CD4-positive, CD25-positive, alpha-beta regulatory T cell (primary cell): ENCODE measurements at regions not wholly inside any gene's neighbourhood (a gene's known extent, or its start where the extent isn't known, plus 50 kb on each side); places are given as distances from the start of the nearest gene placed in this dataset.
A peak's percentile ranks its signal among the peaks of the same experiment; 100 is the strongest.

Experiments used
- ATAC-seq, 2 donors: fragments of 150-1000 bp; cut with Tn5 transposase; one replicate each; pipeline ENCODE4 v1.10.0; 2021; ENCODE audit warnings: low read depth in 2 of 2, moderate number of reproducible peaks in 2 of 2, moderate library complexity in 1 of 2
- DNase-seq, 3 donors: peaks; one replicate each; pipeline versions ENCODE4 v3.0.0 to v3.0.0-alpha.2; 2012 to 2022; ENCODE audit warnings: mixed read lengths in 1 of 3
- H3K27ac ChIP-seq: one replicate; pipeline ENCODE4 v1.7.0; 2013; ENCODE audit warnings: mild to moderate bottlenecking, low read length; ENCODE audit not compliant: insufficient read depth, poor library complexity, severe bottlenecking
- H3K27me3 ChIP-seq: one replicate; pipeline ENCODE4 v1.7.0; 2013; ENCODE audit warnings: low read length; ENCODE audit not compliant: control insufficient read depth, insufficient read depth
- H3K36me3 ChIP-seq: one replicate; pipeline ENCODE4 v1.7.0; 2013; ENCODE audit warnings: mild to moderate bottlenecking, low read length, moderate library complexity; ENCODE audit not compliant: control insufficient read depth, insufficient read depth
- H3K4me1 ChIP-seq: 2 replicates; pipeline ENCODE4 v1.7.0; 2013; ENCODE audit warnings: mild to moderate bottlenecking, low read length; ENCODE audit not compliant: insufficient read depth, control insufficient read depth, poor library complexity, severe bottlenecking
- H3K4me3 ChIP-seq: one replicate; pipeline ENCODE4 v1.7.0; 2013; ENCODE audit warnings: low read depth, mild to moderate bottlenecking, low read length, moderate library complexity
- H3K9me3 ChIP-seq, 2 experiments: 1 replicate in 1 of 2; 2 replicates in 1 of 2; pipeline ENCODE4 v1.7.0; 2013; ENCODE audit warnings: low read length in 2 of 2, mild to moderate bottlenecking in 1 of 2, moderate library complexity in 1 of 2; ENCODE audit not compliant: control insufficient read depth in 2 of 2
- H3K27ac Mint-ChIP-seq, 3 donors: one replicate each; pipeline ENCODE4 v1.8.0; 2020 to 2022; ENCODE audit warnings: mild to moderate bottlenecking in 3 of 3, mixed read lengths in 3 of 3, moderate library complexity in 2 of 3
- H3K27me3 Mint-ChIP-seq: one replicate; pipeline ENCODE4 v1.8.0; 2022; ENCODE audit warnings: mild to moderate bottlenecking, mixed read lengths
- H3K36me3 Mint-ChIP-seq: one replicate; pipeline ENCODE4 v1.8.0; 2020; ENCODE audit warnings: mixed read lengths
- H3K4me1 Mint-ChIP-seq, 4 donors: one replicate each; pipeline ENCODE4 v1.8.0; 2020 to 2022; ENCODE audit warnings: mixed read lengths in 4 of 4, mild to moderate bottlenecking in 1 of 4
- H3K4me3 Mint-ChIP-seq, 4 donors: one replicate each; pipeline ENCODE4 v1.8.0; 2020 to 2022; ENCODE audit warnings: mild to moderate bottlenecking in 4 of 4, mixed read lengths in 4 of 4, moderate library complexity in 3 of 4
- H3K9me3 Mint-ChIP-seq, 7 donors: one replicate each; pipeline ENCODE4 v1.8.0; 2020 to 2022; ENCODE audit warnings: mixed read lengths in 7 of 7, mild to moderate bottlenecking in 3 of 7, moderate library complexity in 2 of 7

DNA sequence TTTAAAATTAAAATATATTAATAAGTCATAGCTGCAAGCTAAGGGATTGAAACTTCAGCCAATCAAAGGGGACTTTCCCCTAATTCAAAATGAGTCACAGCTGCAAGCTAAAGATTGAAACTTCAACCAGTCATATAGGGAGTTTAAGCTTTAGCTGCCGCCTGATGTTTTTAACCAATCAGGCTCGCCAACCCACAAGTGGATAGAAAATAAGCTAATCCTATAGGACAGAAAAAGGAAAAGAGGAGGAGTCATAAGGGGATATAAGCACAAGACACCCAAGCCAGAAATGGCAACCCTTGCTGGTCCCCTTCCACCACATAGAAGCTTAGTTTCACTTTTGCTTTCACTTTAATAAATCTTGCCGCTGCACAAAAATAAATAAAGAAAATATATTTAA, 1154.6 kb downstream of the GALC start:
- no peaks in the 10 kb centered on the region for H3K36me3 Mint-ChIP-seq
- DNase-seq (no peak), ATAC-seq (no peak)
- Histone ChIP-seq H3K27ac (no peak overlapping the region), H3K36me3 (no peaks in the 10 kb centered on the region), H3K4me1 (no peaks in the 10 kb centered on the region), H3K9me3 (no peaks in the 10 kb centered on the region), H3K4me3 (no peak overlapping the region), H3K27me3 (no peaks in the 10 kb centered on the region)
- H3K27me3 Mint-ChIP-seq, result no peaks in the 10 kb centered on the region
- no peaks in the 10 kb centered on the region for H3K4me1 Mint-ChIP-seq
- H3K4me3 Mint-ChIP-seq, result no peak overlapping the region
- peaks cover 0 to 15% (median 8%) of the 10 kb centered on the region in 7 donors for H3K9me3 Mint-ChIP-seq
- H3K27ac Mint-ChIP-seq, result no peak overlapping the region

DNA sequence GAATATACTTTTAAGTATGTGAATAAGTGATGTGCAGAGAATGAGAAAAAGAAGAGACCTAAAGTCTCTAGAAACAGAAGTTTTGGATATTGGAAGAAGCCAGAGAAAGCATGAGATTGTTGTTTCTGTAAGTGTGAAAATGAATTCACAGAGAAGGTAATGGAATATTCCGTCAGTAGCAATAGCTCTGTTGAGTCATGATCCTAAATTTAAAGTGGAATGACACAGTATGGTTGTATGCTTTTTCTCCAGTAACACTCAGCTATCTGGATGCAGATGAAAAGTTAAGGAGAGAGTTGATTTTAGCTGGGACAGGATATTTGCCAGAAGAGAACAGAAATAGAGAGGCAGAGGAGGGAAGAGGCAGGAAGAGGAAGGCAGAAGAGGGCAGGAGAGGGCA, 1166.3 kb downstream of the GALC start:
- Histone ChIP-seq H3K27me3 (no peaks in the 10 kb centered on the region), H3K27ac (no peak overlapping the region), H3K4me3 (no peak overlapping the region), H3K4me1 (no peaks in the 10 kb centered on the region), H3K36me3 (no peaks in the 10 kb centered on the region), H3K9me3 (peaks cover 0 to 2% of the 10 kb centered on the region in 2 experiments)
- no peak overlapping the region for H3K27ac Mint-ChIP-seq
- H3K9me3 Mint-ChIP-seq, result peaks cover 2 to 27% (median 12%) of the 10 kb centered on the region in 7 donors
- no peaks in the 10 kb centered on the region for H3K27me3 Mint-ChIP-seq
- DNase-seq (no peak), ATAC-seq (no peak)
- H3K4me1 Mint-ChIP-seq, result no peaks in the 10 kb centered on the region
- H3K36me3 Mint-ChIP-seq, result no peaks in the 10 kb centered on the region
- peak overlapping the region in 1 of 4 donors; percentile 12 for H3K4me3 Mint-ChIP-seq

DNA sequence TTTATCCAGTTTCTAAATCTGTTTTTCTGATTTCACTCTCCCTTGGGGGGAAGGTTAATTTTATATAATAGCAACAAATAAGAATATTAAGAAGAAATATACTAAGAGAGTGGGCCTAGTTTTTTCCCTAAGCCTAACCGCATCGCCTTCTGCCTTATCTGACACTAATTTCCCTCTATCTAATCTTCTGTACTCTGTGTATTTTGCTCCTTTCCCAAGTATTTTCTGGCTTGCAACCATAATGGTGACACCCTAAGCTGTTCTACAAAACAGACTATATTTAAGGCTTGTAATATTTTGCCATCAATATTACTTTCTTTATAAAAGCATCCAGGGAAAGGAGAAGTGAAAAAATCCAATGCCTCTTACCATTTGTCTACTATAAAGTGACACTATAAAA, 1168.8 kb downstream of the GALC start:
- no peaks in the 10 kb centered on the region for H3K4me1 Mint-ChIP-seq
- Histone ChIP-seq H3K9me3 (peaks cover 0 to 2% of the 10 kb centered on the region in 2 experiments), H3K27ac (no peak overlapping the region), H3K27me3 (no peaks in the 10 kb centered on the region), H3K36me3 (no peaks in the 10 kb centered on the region), H3K4me3 (no peak overlapping the region), H3K4me1 (no peaks in the 10 kb centered on the region)
- no peaks in the 10 kb centered on the region for H3K36me3 Mint-ChIP-seq
- H3K27me3 Mint-ChIP-seq, result no peaks in the 10 kb centered on the region
- peaks cover 4 to 27% (median 12%) of the 10 kb centered on the region in 7 donors for H3K9me3 Mint-ChIP-seq
- ATAC-seq (no peak), DNase-seq (no peak)
- H3K4me3 Mint-ChIP-seq, result no peak overlapping the region
- no peak overlapping the region for H3K27ac Mint-ChIP-seq

DNA sequence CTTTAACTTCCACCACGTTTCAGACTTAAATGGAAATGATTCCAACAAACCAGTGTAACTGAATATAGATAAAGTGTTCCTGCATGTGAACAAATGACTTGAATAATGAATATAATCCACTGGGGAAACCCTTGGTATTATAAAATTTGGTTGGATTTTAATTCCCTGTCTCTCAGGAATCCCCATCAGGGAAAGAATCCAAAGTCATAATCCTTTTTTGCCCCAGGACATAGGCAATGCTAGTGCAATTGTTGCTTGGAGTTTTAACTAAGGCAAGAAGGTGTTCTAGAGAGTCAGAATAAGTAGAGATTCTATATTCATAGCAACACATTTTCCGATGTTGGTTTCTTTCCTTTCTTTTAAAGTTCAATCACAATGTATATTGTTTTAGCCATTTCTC, 1169.4 kb downstream of the GALC start:
- H3K9me3 ChIP-seq, result peaks cover 0 to 4% of the 10 kb centered on the region in 2 experiments
- H3K36me3 ChIP-seq, result no peaks in the 10 kb centered on the region
- no peak for ATAC-seq
- H3K4me1 ChIP-seq, result no peaks in the 10 kb centered on the region
- no peak overlapping the region for H3K27ac ChIP-seq
- H3K27me3 ChIP-seq, result no peaks in the 10 kb centered on the region
- Mint-ChIP-seq H3K27me3 (no peaks in the 10 kb centered on the region), H3K27ac (no peak overlapping the region), H3K4me3 (no peak overlapping the region), H3K36me3 (no peaks in the 10 kb centered on the region), H3K4me1 (no peaks in the 10 kb centered on the region), H3K9me3 (peaks cover 4 to 27% (median 12%) of the 10 kb centered on the region in 7 donors)
- H3K4me3 ChIP-seq, result no peak overlapping the region
- no peak for DNase-seq

DNA sequence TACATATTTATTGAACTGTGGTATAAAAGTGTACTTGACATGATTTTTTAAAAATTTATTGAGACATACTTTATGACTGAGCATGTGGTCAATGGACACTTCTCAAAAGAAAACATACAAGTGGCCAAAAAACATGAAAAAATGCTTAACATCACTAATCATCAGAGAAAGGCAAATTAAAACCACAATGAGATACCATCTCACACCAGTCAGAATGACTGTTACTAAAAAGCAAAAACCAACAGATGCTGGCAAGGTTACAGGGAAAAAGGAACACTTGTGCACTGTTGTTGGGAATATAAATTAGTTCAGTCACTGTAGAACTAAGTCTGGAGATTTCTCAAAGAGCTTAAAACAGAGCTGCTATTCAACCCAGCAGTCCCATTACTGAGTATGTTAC, 1177.6 kb downstream of the GALC start:
- Mint-ChIP-seq H3K4me1 (no peaks in the 10 kb centered on the region), H3K27ac (no peak overlapping the region), H3K9me3 (peaks cover 1 to 27% (median 19%) of the 10 kb centered on the region in 7 donors), H3K4me3 (no peak overlapping the region), H3K27me3 (no peaks in the 10 kb centered on the region), H3K36me3 (no peaks in the 10 kb centered on the region)
- no peaks in the 10 kb centered on the region for H3K27me3 ChIP-seq
- no peaks in the 10 kb centered on the region for H3K36me3 ChIP-seq
- no peak overlapping the region for H3K4me3 ChIP-seq
- ATAC-seq, result no peak
- no peaks in the 10 kb centered on the region for H3K4me1 ChIP-seq
- H3K27ac ChIP-seq, result no peak overlapping the region
- DNase-seq, result no peak
- peaks cover 0 to 6% of the 10 kb centered on the region in 2 experiments for H3K9me3 ChIP-seq

DNA sequence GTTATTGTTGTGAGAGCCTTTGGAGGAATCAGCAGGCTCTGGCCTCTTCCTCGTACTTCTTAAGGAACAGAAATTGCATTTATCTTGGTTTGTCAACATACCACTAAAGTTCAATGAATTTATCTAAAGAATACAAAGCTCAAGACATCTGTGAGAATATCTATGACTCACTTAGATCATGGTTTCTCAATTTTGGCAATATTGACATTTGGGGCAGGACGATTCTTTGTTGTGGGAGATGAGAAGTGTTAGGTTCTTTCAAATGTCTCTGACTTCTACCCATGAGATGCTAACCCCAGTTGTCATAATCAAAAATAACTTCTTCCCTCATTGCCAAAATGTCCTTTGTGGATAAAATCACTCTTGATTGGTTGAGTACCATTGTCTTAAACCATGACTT, 1190.3 kb downstream of the GALC start:
- Mint-ChIP-seq H3K27me3 (no peaks in the 10 kb centered on the region), H3K36me3 (no peaks in the 10 kb centered on the region), H3K4me1 (no peaks in the 10 kb centered on the region), H3K4me3 (no peak overlapping the region), H3K27ac (no peak overlapping the region), H3K9me3 (peaks cover 0 to 19% (median 5%) of the 10 kb centered on the region in 7 donors)
- no peaks in the 10 kb centered on the region for H3K4me1 ChIP-seq
- H3K4me3 ChIP-seq, result no peak overlapping the region
- H3K27ac ChIP-seq, result no peak overlapping the region
- DNase-seq (no peak), ATAC-seq (no peak)
- no peaks in the 10 kb centered on the region for H3K27me3 ChIP-seq
- no peaks in the 10 kb centered on the region for H3K36me3 ChIP-seq
- peaks cover 0 to 2% of the 10 kb centered on the region in 2 experiments for H3K9me3 ChIP-seq

DNA sequence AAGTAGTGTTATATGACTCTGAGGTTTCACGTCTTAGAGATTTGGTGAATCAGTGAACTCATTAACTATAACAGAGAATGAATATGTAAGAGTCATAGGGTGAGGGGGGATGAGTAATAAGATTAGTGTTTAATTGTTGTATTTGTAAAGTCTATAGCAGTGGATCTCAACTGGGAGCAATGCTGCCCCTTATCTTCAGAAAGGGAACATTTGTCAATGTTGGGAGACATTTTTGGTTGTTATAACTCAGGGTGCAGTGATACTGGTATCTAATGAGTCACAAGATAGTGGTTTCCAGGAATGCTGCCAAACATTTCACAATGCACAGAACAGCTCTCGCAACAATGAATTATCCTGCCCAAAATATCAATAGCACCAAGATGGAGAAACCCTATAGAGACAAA, 1193.7 kb downstream of the GALC start:
- no peaks in the 10 kb centered on the region for H3K27me3 ChIP-seq

DNA sequence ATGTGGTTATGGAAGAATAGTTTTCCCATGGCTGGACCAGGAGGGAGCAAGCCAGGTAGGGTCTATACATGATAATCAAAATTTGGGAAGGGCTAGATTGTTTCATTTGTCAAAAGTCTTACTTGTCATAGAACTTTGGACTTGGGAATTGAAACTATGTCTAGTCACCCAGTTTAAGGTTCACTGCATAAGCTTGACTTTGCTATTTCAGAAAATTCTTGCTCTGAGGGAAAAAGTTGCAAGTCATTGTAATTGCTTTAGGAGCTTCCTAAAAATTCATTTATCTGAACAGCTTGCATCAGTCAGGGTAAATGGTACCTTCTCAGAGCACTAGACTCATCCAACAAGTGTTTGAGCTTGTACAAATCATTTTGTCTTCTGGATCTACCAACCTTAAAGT, 1194.7 kb downstream of the GALC start:
- no peak overlapping the region for H3K27ac Mint-ChIP-seq
- no peak for ATAC-seq
- peaks cover under 1 to 25% (median 1%) of the 10 kb centered on the region in 7 donors for H3K9me3 Mint-ChIP-seq
- no peak overlapping the region for H3K27ac ChIP-seq
- no peaks in the 10 kb centered on the region for H3K27me3 ChIP-seq
- H3K4me3 ChIP-seq, result no peak overlapping the region
- DNase-seq, result no peak
- no peaks in the 10 kb centered on the region for H3K4me1 Mint-ChIP-seq
- no peak overlapping the region for H3K4me3 Mint-ChIP-seq
- H3K36me3 Mint-ChIP-seq, result no peaks in the 10 kb centered on the region
- no peaks in the 10 kb centered on the region for H3K36me3 ChIP-seq
- peaks cover 0 to 2% of the 10 kb centered on the region in 2 experiments for H3K9me3 ChIP-seq
- no peaks in the 10 kb centered on the region for H3K27me3 Mint-ChIP-seq
- no peaks in the 10 kb centered on the region for H3K4me1 ChIP-seq

More for the DNA sequence above, 1193.7 kb downstream of the GALC start:
- Mint-ChIP-seq H3K4me3 (no peak overlapping the region), H3K27me3 (no peaks in the 10 kb centered on the region), H3K4me1 (no peaks in the 10 kb centered on the region), H3K36me3 (no peaks in the 10 kb centered on the region), H3K9me3 (peaks cover 0 to 24% (median 1%) of the 10 kb centered on the region in 7 donors), H3K27ac (no peak overlapping the region)
- Histone ChIP-seq H3K4me3 (no peak overlapping the region), H3K27ac (no peak overlapping the region), H3K36me3 (no peaks in the 10 kb centered on the region), H3K9me3 (peaks cover 0 to 2% of the 10 kb centered on the region in 2 experiments), H3K4me1 (no peaks in the 10 kb centered on the region)
- DNase-seq (no peak), ATAC-seq (no peak)
